ENCODE measurements at regions not wholly inside any gene's neighbourhood (a gene's known extent, or its start where the extent isn't known, plus 50 kb on each side); places are given as distances from the start of the nearest gene placed in this dataset.

DNA sequence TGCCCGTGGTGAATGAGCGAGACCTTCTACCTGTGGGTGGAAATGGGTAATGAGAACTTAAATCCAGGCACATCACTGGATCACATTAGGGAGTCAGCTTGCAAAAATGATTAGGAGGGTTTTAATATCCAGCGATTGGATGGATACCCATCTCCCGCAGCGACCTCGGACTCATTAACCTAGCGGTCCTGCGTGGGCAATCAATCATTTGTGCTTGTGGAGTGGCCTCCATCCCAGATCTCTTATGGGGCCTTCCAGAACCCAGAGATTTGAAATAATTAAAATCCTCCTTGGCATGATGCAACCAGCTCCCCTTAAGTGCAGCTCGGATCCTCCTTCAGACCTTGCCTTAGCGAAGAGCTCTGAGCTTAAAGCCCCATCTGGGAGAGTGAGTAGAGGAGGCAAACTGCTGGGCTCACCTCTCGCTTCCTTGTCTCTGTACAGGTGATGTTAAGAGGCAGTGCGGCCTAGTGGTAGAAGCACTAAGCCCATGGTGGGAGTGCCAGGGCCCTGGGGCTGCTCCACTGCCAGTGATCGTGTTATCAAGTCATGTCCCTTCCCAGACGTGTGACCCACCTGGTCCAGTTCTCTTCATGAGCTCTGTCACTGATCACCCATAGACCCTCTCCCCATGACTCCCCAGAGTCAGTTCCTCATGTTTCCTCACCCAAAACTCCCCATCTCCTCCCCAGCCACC, 285.2 kb upstream of the TLE3 start:
- H4K20me1 ChIP-seq (ENCODE audit: insufficient read depth, poor library complexity, severe bottlenecking) = no peaks in the 10 kb centered on the region
- H3K4me2 ChIP-seq = no peak overlapping the region
- H3K4me1 ChIP-seq (ENCODE audit: insufficient read depth) = no peaks in the 10 kb centered on the region
- 96% methylated on average over 14 of the region's 14 CpGs for WGBS (ENCODE audit: low lambda C conversion rate, missing lambda C conversion rate)
- TF ChIP-seq CTCF (IDR thresholded peaks at IDR 0.05; ENCODE audit: poor library complexity) (no peak), EZH2phosphoT487 (IDR thresholded peaks at IDR 0.05; ENCODE audit: low read depth, severe bottlenecking, unreplicated experiment) (no peak), EZH2 (IDR thresholded peaks at IDR 0.05; ENCODE audit: borderline replicate concordance) (no peak)
- no peak overlapping the region for H3K4me3 ChIP-seq
- DNase-seq (ENCODE audit: low spot score) = no peak
- H2AFZ ChIP-seq = no peak overlapping the region
- H3K9me2 ChIP-seq (replicated peaks; ENCODE audit: insufficient read depth) = no peaks in the 10 kb centered on the region
- H3K36me3 ChIP-seq (replicated peaks; ENCODE audit: insufficient read depth, low read depth) = no peaks in the 10 kb centered on the region
- no peaks in the 10 kb centered on the region for H3K9me3 ChIP-seq (ENCODE audit: low read depth)
- H3K27ac ChIP-seq = no peak overlapping the region
- H3K79me2 ChIP-seq = no peaks in the 10 kb centered on the region
- no peaks in the 10 kb centered on the region for H3K27me3 ChIP-seq

DNA sequence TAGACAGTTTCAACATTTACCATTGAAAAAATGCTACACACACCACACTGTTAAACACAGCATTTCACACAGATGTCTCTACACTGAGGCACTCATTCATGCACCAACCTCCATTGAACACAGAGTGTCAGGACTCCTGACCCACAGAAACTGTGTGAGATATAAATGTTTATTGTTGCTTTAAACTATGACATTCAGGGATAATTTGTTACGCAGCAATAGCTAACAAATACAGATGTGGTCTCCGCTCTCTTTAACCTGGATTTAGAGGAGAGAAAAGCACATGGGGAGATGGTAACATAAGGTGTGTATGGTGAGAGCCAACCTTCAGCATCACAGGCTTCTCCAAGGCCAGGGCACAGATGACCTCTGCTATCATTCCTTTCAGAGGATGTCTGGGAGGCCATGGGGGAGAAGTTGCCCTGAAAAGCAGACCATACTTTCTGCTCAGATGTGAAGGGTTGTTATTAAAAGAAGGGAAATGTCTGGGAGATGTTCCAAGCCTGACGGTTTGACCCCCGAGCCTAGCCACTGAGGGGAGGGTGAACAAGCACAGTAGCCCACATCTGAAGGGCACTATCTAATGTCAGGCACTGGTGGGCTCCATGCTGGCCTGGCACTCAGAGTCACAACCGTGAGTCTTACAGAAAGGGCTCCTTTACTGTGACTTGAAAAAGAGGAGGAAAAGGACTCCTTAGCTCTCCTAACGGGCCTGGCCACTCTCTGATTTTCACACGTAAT, 284.5 kb upstream of the TLE3 start:
- Histone ChIP-seq H4K20me1 (ENCODE audit: insufficient read depth, poor library complexity, severe bottlenecking) (no peaks in the 10 kb centered on the region), H3K4me3 (no peak overlapping the region), H3K27me3 (no peaks in the 10 kb centered on the region), H3K36me3 (replicated peaks; ENCODE audit: insufficient read depth, low read depth) (no peaks in the 10 kb centered on the region), H3K4me1 (ENCODE audit: insufficient read depth) (peaks cover 5% of the 10 kb centered on the region), H3K9me2 (replicated peaks; ENCODE audit: insufficient read depth) (no peaks in the 10 kb centered on the region), H3K79me2 (no peaks in the 10 kb centered on the region), H3K27ac (no peak overlapping the region), H3K9me3 (ENCODE audit: low read depth) (no peaks in the 10 kb centered on the region), H3K4me2 (no peak overlapping the region), H2AFZ (no peak overlapping the region)
- TF ChIP-seq EZH2 (IDR thresholded peaks at IDR 0.05; ENCODE audit: borderline replicate concordance) (no peak), EZH2phosphoT487 (IDR thresholded peaks at IDR 0.05; ENCODE audit: low read depth, severe bottlenecking, unreplicated experiment) (no peak), CTCF (IDR thresholded peaks at IDR 0.05; ENCODE audit: poor library complexity) (no peak)
- DNase-seq (ENCODE audit: low spot score) = no peak
- 78% methylated on average over 7 of the region's 7 CpGs for WGBS (ENCODE audit: low lambda C conversion rate, missing lambda C conversion rate)

GRCh38 chr15:70379938-70380883, 282.5 kb upstream of the TLE3 start:
- TF ChIP-seq EZH2 (IDR thresholded peaks at IDR 0.05; ENCODE audit: borderline replicate concordance) (no peak), CTCF (IDR thresholded peaks at IDR 0.05; ENCODE audit: poor library complexity) (no peak), EZH2phosphoT487 (IDR thresholded peaks at IDR 0.05; ENCODE audit: low read depth, severe bottlenecking, unreplicated experiment) (no peak)
- no peaks in the 10 kb centered on the region for H3K9me2 ChIP-seq (replicated peaks; ENCODE audit: insufficient read depth)
- H3K36me3 ChIP-seq (replicated peaks; ENCODE audit: insufficient read depth, low read depth) = no peaks in the 10 kb centered on the region
- H3K27ac ChIP-seq = no peak overlapping the region
- H3K4me3 ChIP-seq = no peak overlapping the region
- WGBS (ENCODE audit: low lambda C conversion rate, missing lambda C conversion rate) = 94% methylated on average over 9 of the region's 9 CpGs
- peaks cover 10% of the 10 kb centered on the region for H3K27me3 ChIP-seq
- H4K20me1 ChIP-seq (ENCODE audit: insufficient read depth, poor library complexity, severe bottlenecking) = no peaks in the 10 kb centered on the region
- H2AFZ ChIP-seq = no peak overlapping the region
- H3K4me2 ChIP-seq = no peak overlapping the region
- DNase-seq (ENCODE audit: low spot score) = no peak
- H3K79me2 ChIP-seq = no peaks in the 10 kb centered on the region
- no peaks in the 10 kb centered on the region for H3K9me3 ChIP-seq (ENCODE audit: low read depth)
- peaks cover 11% of the 10 kb centered on the region for H3K4me1 ChIP-seq (ENCODE audit: insufficient read depth)

Data from hepatocyte (in vitro differentiated cells).